HEK293 (cell line): ENCODE measurements at regions not wholly inside any gene's neighbourhood (a gene's known extent, or its start where the extent isn't known, plus 50 kb on each side); places are given as distances from the start of the nearest gene placed in this dataset.

Source experiments
- CTCF ChIA-PET: fragments of 350-600 bp; formaldehyde crosslinking; extraction: SDS; loops from one replicate; lab custom pipeline; 2021; ENCODE audit warnings: antibody characterized with exemption; lab: Yijun Ruan, JAX
- POLR2A ChIA-PET: fragments of 300-600 bp; formaldehyde crosslinking; extraction: SDS; loops from one replicate; lab custom pipeline; 2020; ENCODE audit warnings: antibody characterized with exemption, inconsistent platforms; lab: Yijun Ruan, JAX
- H3K27ac ChIP-seq: fragments of 200-500 bp; sonication (Bioruptor generic); 2 replicates; pipeline ENCODE4 v1.5.1; 2014; ENCODE audit warnings: low read depth, low read length, control low read depth, inconsistent platforms; ENCODE audit errors: extremely low read depth
- H3K36me3 ChIP-seq, 2 experiments: fragments of 200-500 bp in 1 of 2; sonication (Bioruptor generic) in 1 of 2; 1 replicate in 1 of 2; 2 replicates in 1 of 2; pipeline ENCODE4 v1.5.1; 2014 to 2017; ENCODE audit warnings: inconsistent platforms in 2 of 2, low read length in 2 of 2; ENCODE audit not compliant: control insufficient read depth in 2 of 2, insufficient read depth in 1 of 2
- H3K4me1 ChIP-seq: fragments of 200-500 bp; sonication (Bioruptor generic); 2 replicates; pipeline ENCODE4 v1.5.1; 2014; ENCODE audit warnings: mild to moderate bottlenecking, low read length, inconsistent platforms; ENCODE audit not compliant: control insufficient read depth, insufficient read depth
- H3K4me3 ChIP-seq: 2 replicates; pipeline ENCODE4 v1.5.1; 2011; ENCODE audit warnings: low read depth, mild to moderate bottlenecking, control low read depth, low read length, moderate library complexity
- H3K9me3 ChIP-seq: fragments of 200-500 bp; sonication (Bioruptor generic); 2 replicates; pipeline ENCODE4 v1.5.1; 2014; ENCODE audit warnings: low read depth, low read length, inconsistent platforms; ENCODE audit not compliant: control insufficient read depth, insufficient read depth
- BCL11B ChIP-seq: fragments of 450-650 bp; formaldehyde crosslinking; IDR thresholded peaks from 2 replicates; pipeline ENCODE4 v1.5.1; 2016; ENCODE audit warnings: low read depth, missing biosample characterization, missing genetic modification characterization
- GLIS1 ChIP-seq: fragments of 450-650 bp; formaldehyde crosslinking; IDR thresholded peaks from 2 replicates; pipeline ENCODE4 v1.5.1; 2016; ENCODE audit warnings: missing biosample characterization, missing genetic modification characterization
- HIC1 ChIP-seq: fragments of 450-650 bp; formaldehyde crosslinking; IDR thresholded peaks from 2 replicates; pipeline ENCODE4 v1.5.1; 2016; ENCODE audit warnings: missing biosample characterization, missing genetic modification characterization
- KLF7 ChIP-seq: fragments of 450-650 bp; formaldehyde crosslinking; IDR thresholded peaks from 2 replicates; pipeline ENCODE4 v1.5.1; 2016; ENCODE audit warnings: missing biosample characterization, missing genetic modification characterization, borderline replicate concordance
- MYNN ChIP-seq: fragments of 450-650 bp; formaldehyde crosslinking; IDR thresholded peaks from 2 replicates; pipeline ENCODE4 v1.5.1; 2016; ENCODE audit warnings: missing biosample characterization, missing genetic modification characterization, borderline replicate concordance
- RBAK ChIP-seq: fragments of 450-650 bp; formaldehyde crosslinking; IDR thresholded peaks from 2 replicates; pipeline ENCODE4 v1.5.1; 2016; ENCODE audit warnings: missing biosample characterization, missing genetic modification characterization
- SP3 ChIP-seq: fragments of 450-650 bp; formaldehyde crosslinking; IDR thresholded peaks from 2 replicates; pipeline ENCODE4 v1.5.1; 2016; ENCODE audit warnings: missing biosample characterization, missing genetic modification characterization
- TCF7L2 ChIP-seq: IDR thresholded peaks from 2 replicates; pipeline ENCODE4 v1.6.1; 2011; ENCODE audit warnings: low read depth, mild to moderate bottlenecking, inconsistent platforms, low read length, moderate library complexity, borderline replicate concordance
- YY2 ChIP-seq: fragments of 450-650 bp; formaldehyde crosslinking; IDR thresholded peaks from 2 replicates; pipeline ENCODE4 v1.5.1; 2016; ENCODE audit warnings: missing biosample characterization, missing genetic modification characterization
- ZBTB7A ChIP-seq: fragments of 450-650 bp; formaldehyde crosslinking; IDR thresholded peaks from 2 replicates; pipeline ENCODE4 v1.5.1; 2016; ENCODE audit warnings: low read depth, missing biosample characterization, missing genetic modification characterization
- ZEB2 ChIP-seq: fragments of 450-650 bp; formaldehyde crosslinking; IDR thresholded peaks from 2 replicates; pipeline ENCODE4 v1.5.1; 2016; ENCODE audit warnings: missing biosample characterization, missing genetic modification characterization
- ZFP37 ChIP-seq: fragments of 450-650 bp; formaldehyde crosslinking; IDR thresholded peaks from 2 replicates; pipeline ENCODE4 v1.5.1; 2016; ENCODE audit warnings: missing biosample characterization, missing genetic modification characterization
- ZNF138 ChIP-seq: fragments of 450-650 bp; formaldehyde crosslinking; IDR thresholded peaks from 2 replicates; pipeline ENCODE4 v1.5.1; 2016; ENCODE audit warnings: missing biosample characterization, missing genetic modification characterization, borderline replicate concordance
- ZNF140 ChIP-seq: fragments of 450-650 bp; formaldehyde crosslinking; IDR thresholded peaks from 2 replicates; pipeline ENCODE4 v1.5.1; 2016; ENCODE audit warnings: missing biosample characterization, missing genetic modification characterization
- ZNF16 ChIP-seq: fragments of 450-650 bp; formaldehyde crosslinking; IDR thresholded peaks from 2 replicates; pipeline ENCODE4 v1.5.1; 2016; ENCODE audit warnings: low read depth, missing biosample characterization, missing genetic modification characterization
- ZNF2 ChIP-seq: fragments of 450-650 bp; formaldehyde crosslinking; IDR thresholded peaks from 2 replicates; pipeline ENCODE4 v1.5.1; 2016; ENCODE audit warnings: missing biosample characterization, missing genetic modification characterization
- ZNF280D ChIP-seq: fragments of 450-650 bp; formaldehyde crosslinking; IDR thresholded peaks from 2 replicates; pipeline ENCODE4 v1.5.1; 2016; ENCODE audit warnings: missing biosample characterization, missing genetic modification characterization
- ZNF302 ChIP-seq: fragments of 450-650 bp; formaldehyde crosslinking; IDR thresholded peaks from 2 replicates; pipeline ENCODE4 v1.5.1; 2016; ENCODE audit warnings: missing biosample characterization, missing genetic modification characterization, low read depth
- ZNF404 ChIP-seq: fragments of 450-650 bp; formaldehyde crosslinking; IDR thresholded peaks from 2 replicates; pipeline ENCODE4 v1.5.1; 2017; ENCODE audit warnings: missing biosample characterization, missing genetic modification characterization
- ZNF48 ChIP-seq: fragments of 450-650 bp; formaldehyde crosslinking; IDR thresholded peaks from 2 replicates; pipeline ENCODE4 v1.5.1; 2016; ENCODE audit warnings: missing biosample characterization, missing genetic modification characterization
- ZNF530 ChIP-seq: fragments of 450-650 bp; formaldehyde crosslinking; IDR thresholded peaks from 2 replicates; pipeline ENCODE4 v1.5.1; 2016; ENCODE audit warnings: low read depth, missing biosample characterization, missing genetic modification characterization
- ZNF621 ChIP-seq: fragments of 450-650 bp; formaldehyde crosslinking; IDR thresholded peaks from 2 replicates; pipeline ENCODE4 v1.5.1; 2017; ENCODE audit warnings: missing biosample characterization, missing genetic modification characterization
- ZNF645 ChIP-seq: fragments of 450-650 bp; formaldehyde crosslinking; IDR thresholded peaks from 2 replicates; pipeline ENCODE4; 2016; ENCODE audit warnings: missing biosample characterization, missing genetic modification characterization
- ZNF704 ChIP-seq: fragments of 450-650 bp; formaldehyde crosslinking; IDR thresholded peaks from 2 replicates; pipeline ENCODE4 v1.5.1; 2016; ENCODE audit warnings: missing biosample characterization, missing genetic modification characterization
- ZNF792 ChIP-seq: fragments of 450-650 bp; formaldehyde crosslinking; IDR thresholded peaks from 2 replicates; pipeline ENCODE4 v1.5.1; 2016; ENCODE audit warnings: missing biosample characterization, missing genetic modification characterization
- ZNF837 ChIP-seq: fragments of 450-650 bp; formaldehyde crosslinking; IDR thresholded peaks from 2 replicates; pipeline ENCODE4 v1.5.1; 2016; ENCODE audit warnings: missing biosample characterization, missing genetic modification characterization
- ZSCAN30 ChIP-seq: fragments of 450-650 bp; IDR thresholded peaks from 2 replicates; pipeline ENCODE4 v1.5.1; 2018; ENCODE audit warnings: missing biosample characterization, mild to moderate bottlenecking, missing genetic modification characterization, moderate library complexity
- ZSCAN4 ChIP-seq: fragments of 450-650 bp; formaldehyde crosslinking; IDR thresholded peaks from 2 replicates; pipeline ENCODE4 v1.5.1; 2017; ENCODE audit warnings: missing biosample characterization, missing genetic modification characterization

GRCh38 chr20:22836211-22836610, 198.9 kb upstream of the SSTR4 start:
- ChIA-PET POLR2A (no interaction called here), CTCF (interaction anchor here (1.0 kb wide), 1 partner anchor 139 kb away, joined by 5 read pairs; no protein-coding TSS in a partner anchor)
- TF ChIP-seq ZNF404 (tag by site-specific recombination): no peak
- TF ChIP-seq ZFP37 (tag by site-specific recombination): no peak
- no peak for TF ChIP-seq SP3 (tag by site-specific recombination)
- TF ChIP-seq GLIS1 (tag by site-specific recombination): no peak
- no peak for TF ChIP-seq ZNF792 (tag by site-specific recombination)
- no peak for TF ChIP-seq ZSCAN4 (tag by site-specific recombination)
- TF ChIP-seq RBAK: no peak
- TF ChIP-seq KLF7: no peak
- TF ChIP-seq ZNF621 (tag by site-specific recombination): no peak
- TF ChIP-seq ZBTB7A (tag by site-specific recombination): no peak
- no peak for TF ChIP-seq MYNN (tag by site-specific recombination)
- TF ChIP-seq ZNF645: no peak
- TF ChIP-seq ZNF302: no peak
- TF ChIP-seq ZNF16 (tag by site-specific recombination): no peak
- no peaks in the 10 kb centered on the region for H3K9me3 ChIP-seq
- no peak overlapping the region for H3K4me3 ChIP-seq
- no peaks in the 10 kb centered on the region; the same call in 1 of the 2 replicates for H3K4me1 ChIP-seq
- no peaks in the 10 kb centered on the region for H3K36me3 ChIP-seq
- no peak overlapping the region for H3K27ac ChIP-seq

- CTCF ChIA-PET: no interaction called here
- H3K27ac ChIP-seq: no peak overlapping the region
- TF ChIP-seq BCL11B (tag by site-specific recombination) (no peak), ZNF530 (tag by site-specific recombination) (no peak), ZSCAN30 (no peak), ZNF837 (tag by site-specific recombination) (no peak), ZNF48 (tag by site-specific recombination) (no peak), ZNF138 (tag by site-specific recombination) (no peak), ZNF704 (tag by site-specific recombination) (no peak), TCF7L2 (no peak), YY2 (no peak), ZNF280D (tag by site-specific recombination) (no peak), HIC1 (tag by site-specific recombination) (no peak), ZEB2 (tag by site-specific recombination) (no peak), ZNF2 (no peak), ZNF140 (tag by site-specific recombination) (no peak)
Observed at GRCh38 chr20:22836877-22837276, 198.2 kb upstream of the SSTR4 start.

More at GRCh38 chr20:22836877-22837276, 198.2 kb upstream of the SSTR4 start:
- POLR2A ChIA-PET: no interaction called here
- Histone ChIP-seq H3K4me3 (no peak overlapping the region), H3K9me3 (no peaks in the 10 kb centered on the region), H3K36me3 (no peaks in the 10 kb centered on the region), H3K4me1 (no peaks in the 10 kb centered on the region; the same call in 1 of the 2 replicates)
